ENCODE measurements at regions not wholly inside any gene's neighbourhood (a gene's known extent, or its start where the extent isn't known, plus 50 kb on each side); places are given as distances from the start of the nearest gene placed in this dataset.

- ATAC-seq = no peak
Measured at GRCh38 chr15:60062826-60063225, 58.7 kb downstream of the FOXB1 start.

DNA sequence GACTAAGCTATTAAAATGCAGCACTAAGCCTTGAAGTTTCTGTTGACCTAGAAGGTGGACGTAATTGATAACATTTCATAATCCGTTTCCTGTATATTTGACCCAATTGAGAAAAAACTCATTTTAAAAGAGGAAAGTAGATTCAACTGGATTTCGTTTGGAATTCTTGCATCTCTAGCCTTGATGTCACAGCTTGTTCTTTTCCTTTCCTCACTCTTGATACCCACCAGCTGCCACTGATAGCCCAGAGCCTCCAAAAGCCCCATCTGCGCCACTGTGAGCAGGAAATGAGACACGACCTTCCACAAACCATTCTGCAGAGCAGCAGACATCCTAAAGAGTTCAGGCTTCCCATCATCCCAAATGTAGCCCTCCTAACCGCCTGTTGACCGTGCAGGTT is 61.8 kb downstream of the FOXB1 start:
- ATAC-seq = no peak
- TF ChIP-seq OSR1 (CRISPR knock-in tag; IDR thresholded peaks at IDR 0.05) (no peak), GLIS3 (CRISPR knock-in tag; IDR thresholded peaks at IDR 0.05) (no peak), BACH2 (CRISPR knock-in tag; IDR thresholded peaks at IDR 0.05; ENCODE audit: borderline replicate concordance) (no peak), PPARA (CRISPR knock-in tag; IDR thresholded peaks at IDR 0.05; ENCODE audit: borderline replicate concordance) (no peak), ZC3H10 (CRISPR knock-in tag; IDR thresholded peaks at IDR 0.05) (no peak), ZNF70 (CRISPR knock-in tag; IDR thresholded peaks at IDR 0.05) (no peak)
- TF ChIP-seq, protein P1, sequence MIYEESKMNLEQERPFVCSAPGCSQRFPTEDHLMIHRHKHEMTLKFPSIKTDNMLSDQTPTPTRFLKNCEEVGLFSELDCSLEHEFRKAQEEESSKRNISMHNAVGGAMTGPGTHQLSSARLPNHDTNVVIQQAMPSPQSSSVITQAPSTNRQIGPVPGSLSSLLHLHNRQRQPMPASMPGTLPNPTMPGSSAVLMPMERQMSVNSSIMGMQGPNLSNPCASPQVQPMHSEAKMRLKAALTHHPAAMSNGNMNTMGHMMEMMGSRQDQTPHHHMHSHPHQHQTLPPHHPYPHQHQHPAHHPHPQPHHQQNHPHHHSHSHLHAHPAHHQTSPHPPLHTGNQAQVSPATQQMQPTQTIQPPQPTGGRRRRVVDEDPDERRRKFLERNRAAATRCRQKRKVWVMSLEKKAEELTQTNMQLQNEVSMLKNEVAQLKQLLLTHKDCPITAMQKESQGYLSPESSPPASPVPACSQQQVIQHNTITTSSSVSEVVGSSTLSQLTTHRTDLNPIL (CRISPR knock-in tag; IDR thresholded peaks at IDR 0.05; ENCODE audit: low read depth) = no peak

More at GRCh38 chr15:60062826-60063225, 58.7 kb downstream of the FOXB1 start:
- TF ChIP-seq ZFP3 (CRISPR knock-in tag; IDR thresholded peaks at IDR 0.05) = no peak
- no peak for TF ChIP-seq PPARA (CRISPR knock-in tag; IDR thresholded peaks at IDR 0.05; ENCODE audit: borderline replicate concordance)
- TF ChIP-seq, protein P2, sequence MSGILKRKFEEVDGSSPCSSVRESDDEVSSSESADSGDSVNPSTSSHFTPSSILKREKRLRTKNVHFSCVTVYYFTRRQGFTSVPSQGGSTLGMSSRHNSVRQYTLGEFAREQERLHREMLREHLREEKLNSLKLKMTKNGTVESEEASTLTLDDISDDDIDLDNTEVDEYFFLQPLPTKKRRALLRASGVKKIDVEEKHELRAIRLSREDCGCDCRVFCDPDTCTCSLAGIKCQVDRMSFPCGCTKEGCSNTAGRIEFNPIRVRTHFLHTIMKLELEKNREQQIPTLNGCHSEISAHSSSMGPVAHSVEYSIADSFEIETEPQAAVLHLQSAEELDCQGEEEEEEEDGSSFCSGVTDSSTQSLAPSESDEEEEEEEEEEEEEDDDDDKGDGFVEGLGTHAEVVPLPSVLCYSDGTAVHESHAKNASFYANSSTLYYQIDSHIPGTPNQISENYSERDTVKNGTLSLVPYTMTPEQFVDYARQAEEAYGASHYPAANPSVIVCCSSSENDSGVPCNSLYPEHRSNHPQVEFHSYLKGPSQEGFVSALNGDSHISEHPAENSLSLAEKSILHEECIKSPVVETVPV (CRISPR knock-in tag; IDR thresholded peaks at IDR 0.05) = no peak
- no peak for TF ChIP-seq ZFP30 (CRISPR knock-in tag; IDR thresholded peaks at IDR 0.05)
- TF ChIP-seq RARB (CRISPR knock-in tag; IDR thresholded peaks at IDR 0.05) = no peak
- no peak for TF ChIP-seq ESRRG (CRISPR knock-in tag; IDR thresholded peaks at IDR 0.05)
- no peak for TF ChIP-seq ZNF8 (CRISPR knock-in tag; IDR thresholded peaks at IDR 0.05)
- TF ChIP-seq, protein P1 (CRISPR knock-in tag; IDR thresholded peaks at IDR 0.05; ENCODE audit: low read depth) = no peak
- TF ChIP-seq CSDC2 (CRISPR knock-in tag; IDR thresholded peaks at IDR 0.05) = no peak
- no peak for TF ChIP-seq GLIS3 (CRISPR knock-in tag; IDR thresholded peaks at IDR 0.05)
- TF ChIP-seq TSHZ2 (CRISPR knock-in tag; IDR thresholded peaks at IDR 0.05) = no peak
- TF ChIP-seq ARNTL (CRISPR knock-in tag; IDR thresholded peaks at IDR 0.05; ENCODE audit: borderline replicate concordance, low read depth) = no peak
- no peak for TF ChIP-seq SNAI2 (CRISPR knock-in tag; IDR thresholded peaks at IDR 0.05)
- no peak for TF ChIP-seq BACH2 (CRISPR knock-in tag; IDR thresholded peaks at IDR 0.05; ENCODE audit: borderline replicate concordance)
- TF ChIP-seq, protein P3, sequence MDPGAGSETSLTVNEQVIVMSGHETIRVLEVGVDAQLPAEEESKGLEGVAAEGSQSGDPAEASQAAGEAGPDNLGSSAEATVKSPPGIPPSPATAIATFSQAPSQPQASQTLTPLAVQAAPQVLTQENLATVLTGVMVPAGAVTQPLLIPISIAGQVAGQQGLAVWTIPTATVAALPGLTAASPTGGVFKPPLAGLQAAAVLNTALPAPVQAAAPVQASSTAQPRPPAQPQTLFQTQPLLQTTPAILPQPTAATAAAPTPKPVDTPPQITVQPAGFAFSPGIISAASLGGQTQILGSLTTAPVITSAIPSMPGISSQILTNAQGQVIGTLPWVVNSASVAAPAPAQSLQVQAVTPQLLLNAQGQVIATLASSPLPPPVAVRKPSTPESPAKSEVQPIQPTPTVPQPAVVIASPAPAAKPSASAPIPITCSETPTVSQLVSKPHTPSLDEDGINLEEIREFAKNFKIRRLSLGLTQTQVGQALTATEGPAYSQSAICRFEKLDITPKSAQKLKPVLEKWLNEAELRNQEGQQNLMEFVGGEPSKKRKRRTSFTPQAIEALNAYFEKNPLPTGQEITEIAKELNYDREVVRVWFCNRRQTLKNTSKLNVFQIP (CRISPR knock-in tag; IDR thresholded peaks at IDR 0.05; ENCODE audit: borderline replicate concordance, low read depth) = no peak
- TF ChIP-seq ZC3H10 (CRISPR knock-in tag; IDR thresholded peaks at IDR 0.05) = no peak
- TF ChIP-seq ZNF70 (CRISPR knock-in tag; IDR thresholded peaks at IDR 0.05) = no peak

DNA sequence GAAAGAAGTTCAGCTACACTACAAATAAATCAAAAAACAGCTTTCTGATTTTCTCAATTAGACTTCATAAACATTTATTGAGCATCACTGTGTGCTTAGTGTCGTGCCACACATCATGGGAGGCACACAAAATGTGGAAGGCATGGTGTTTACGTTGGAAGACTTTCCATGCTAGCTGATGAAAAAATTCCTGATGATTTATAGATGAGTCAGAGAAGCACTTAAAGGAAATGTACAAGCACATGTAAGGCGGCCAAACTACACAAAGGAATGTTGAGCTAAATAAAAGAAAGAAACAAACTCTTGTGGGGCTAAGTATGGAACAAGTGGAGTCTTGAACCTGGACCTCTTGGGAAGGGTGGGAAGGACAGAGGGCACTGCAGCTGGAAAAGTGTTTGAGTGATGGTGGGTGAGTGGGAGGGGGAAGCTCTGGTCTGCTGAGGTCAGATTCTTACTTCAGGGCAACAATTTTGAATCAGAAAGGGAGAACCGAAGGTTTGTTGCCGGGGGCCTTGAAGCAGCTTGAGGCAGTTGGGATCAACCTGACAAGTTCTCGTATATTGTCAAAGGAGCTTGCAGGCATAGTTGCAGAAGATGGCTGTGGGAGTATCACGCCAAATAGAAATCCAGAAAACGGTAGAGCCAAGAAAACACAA is 66.9 kb downstream of the FOXB1 start:
- peak; percentile 31; the same call in 2 of the 3 replicates for ATAC-seq

More for the DNA sequence above, 66.9 kb downstream of the FOXB1 start:
- TF ChIP-seq, protein P2 (CRISPR knock-in tag; IDR thresholded peaks at IDR 0.05) = no peak
- no peak for TF ChIP-seq ZNF70 (CRISPR knock-in tag; IDR thresholded peaks at IDR 0.05)
